K562 (cell line): ENCODE measurements at regions not wholly inside any gene's neighbourhood (a gene's known extent, or its start where the extent isn't known, plus 50 kb on each side); places are given as distances from the start of the nearest gene placed in this dataset.

Experiments used
- CBFB ChIP-seq: sonication (generic); formaldehyde crosslinking; IDR thresholded peaks from 2 replicates; pipeline ENCODE4 v1.4.0; 2020; ENCODE audit warnings: mild to moderate bottlenecking, missing genetic modification reagents
- CBX1 ChIP-seq: sonication (generic); IDR thresholded peaks from 2 replicates; pipeline ENCODE4 v1.6.1; 2016; ENCODE audit warnings: antibody characterized with exemption, low read depth, mild to moderate bottlenecking
- HOMEZ ChIP-seq: fragments of 250-450 bp; sonication (Bioruptor Pico); IDR thresholded peaks from 2 replicates; pipeline ENCODE4 v1.4.0; 2020; ENCODE audit warnings: mild to moderate bottlenecking, moderate library complexity
- MAFF ChIP-seq: IDR thresholded peaks from 2 replicates; pipeline ENCODE4 v1.6.1; 2012; ENCODE audit warnings: low read length, improper control_type of control experiment
- MAX ChIP-seq: sonication (generic); formaldehyde crosslinking; IDR thresholded peaks from 2 replicates; pipeline ENCODE4 v1.9.0; 2022; ENCODE audit warnings: mild to moderate bottlenecking, missing genetic modification reagents
- MBD2 ChIP-seq: sonication (generic); IDR thresholded peaks from 2 replicates; pipeline ENCODE4 v1.6.1; 2016; ENCODE audit warnings: low read depth, borderline replicate concordance
- RBM15 ChIP-seq: fragments of 200-400 bp; formaldehyde crosslinking; IDR thresholded peaks from 2 replicates; pipeline ENCODE4 v1.6.1; 2018; ENCODE audit warnings: mild to moderate bottlenecking, low read length, moderate library complexity; ENCODE audit not compliant: insufficient read depth
- SMARCC2 ChIP-seq: fragments of 450-650 bp; IDR thresholded peaks from 2 replicates; pipeline ENCODE4 v1.6.1; 2017; ENCODE audit warnings: antibody characterized with exemption, moderate library complexity, mild to moderate bottlenecking, low read depth
- STAT5B ChIP-seq: fragments of 250-450 bp; sonication (Bioruptor Pico); IDR thresholded peaks from 2 replicates; pipeline ENCODE4 v1.8.0; 2021; ENCODE audit warnings: mild to moderate bottlenecking, inconsistent platforms
- TFAP4 ChIP-seq: sonication (generic); formaldehyde crosslinking; IDR thresholded peaks from 2 replicates; pipeline ENCODE4 v1.8.0; 2022; ENCODE audit warnings: missing genetic modification reagents, mild to moderate bottlenecking, moderate library complexity, borderline replicate concordance
- ZFX ChIP-seq: sonication (generic); formaldehyde crosslinking; IDR thresholded peaks from 2 replicates; pipeline ENCODE4 v1.8.0; 2022; ENCODE audit warnings: mild to moderate bottlenecking, missing genetic modification reagents, moderate library complexity
- ZNF277 ChIP-seq: fragments of 250-450 bp; sonication (Bioruptor Pico); IDR thresholded peaks from 2 replicates; pipeline ENCODE4 v1.8.0; 2022; ENCODE audit warnings: inconsistent platforms, mild to moderate bottlenecking, moderate library complexity, borderline replicate concordance
- ZNF280A ChIP-seq: fragments of 450-650 bp; IDR thresholded peaks from 2 replicates; pipeline ENCODE4 v1.6.1; 2018; ENCODE audit warnings: mild to moderate bottlenecking, low read depth; ENCODE audit not compliant: partially characterized antibody
- ZNF431 ChIP-seq: sonication (generic); formaldehyde crosslinking; IDR thresholded peaks from 2 replicates; pipeline ENCODE4 v1.8.0; 2022; ENCODE audit warnings: mild to moderate bottlenecking, missing genetic modification reagents
- ZNF609 ChIP-seq: sonication (generic); formaldehyde crosslinking; IDR thresholded peaks from 2 replicates; pipeline ENCODE4 v1.8.1; 2023; ENCODE audit warnings: missing genetic modification reagents, mild to moderate bottlenecking, borderline replicate concordance

- TF ChIP-seq HOMEZ (CRISPR knock-in tag) (no peak), CBX1 (peak; percentile 12; the same call in 1 of the 2 replicates), TFAP4 (CRISPR knock-in tag) (peak; percentile 93), RBM15 (no peak), ZNF277 (no peak), ZFX (peak; percentile 70), MAFF (no peak), MBD2 (0 out of 2 replicates have a peak, but pooled peaks have one; percentile 6), STAT5B (no peak), ZNF280A (no peak), SMARCC2 (no peak), MAX (CRISPR knock-in tag) (no peak; the same call in 1 of the 2 replicates), ZNF431 (CRISPR knock-in tag) (no peak), CBFB (CRISPR knock-in tag) (peak; percentile 70; the same call in 1 of the 2 replicates), ZNF609 (CRISPR knock-in tag) (no peak)
Observed at GRCh38 chr6:27177485-27178406, 69.8 kb upstream of the PRSS16 start (continued).
